B cell (primary cell): ENCODE measurements at regions not wholly inside any gene's neighbourhood (a gene's known extent, or its start where the extent isn't known, plus 50 kb on each side); places are given as distances from the start of the nearest gene placed in this dataset.

Experiments
- ATAC-seq: fragments of 200-7000 bp; cut with Tn5 transposase; one replicate; pipeline ENCODE4 v1.10.0; 2021; ENCODE audit warnings: low read depth, mild to moderate bottlenecking, moderate number of reproducible peaks, moderate library complexity
- CTCF ChIA-PET: fragments of 350-600 bp; sonication (Branson Sonifier 250); formaldehyde crosslinking; loops from one replicate; lab custom pipeline; 2021; ENCODE audit warnings: antibody characterized with exemption, inconsistent platforms; lab: Charles Lee
- POLR2A ChIA-PET: fragments of 350-600 bp; sonication (Branson Sonifier 250); formaldehyde crosslinking; loops from one replicate; lab custom pipeline; 2021; ENCODE audit warnings: antibody characterized with exemption; lab: Charles Lee
- DNase-seq: peaks from one replicate; pipeline ENCODE4 v3.0.0; 2013
- H2AFZ ChIP-seq: 2 replicates; pipeline ENCODE4 v1.6.1; 2012; ENCODE audit warnings: mild to moderate bottlenecking, low read depth, low read length; ENCODE audit not compliant: insufficient read depth, poor library complexity, severe bottlenecking
- H3K27ac ChIP-seq, 2 donors: 1 replicate in 1 of 2; 2 replicates in 1 of 2; pipeline ENCODE4 v1.5.1; 2012 to 2013; ENCODE audit warnings: low read length in 2 of 2, mild to moderate bottlenecking in 2 of 2, moderate library complexity in 1 of 2
- H3K27me3 ChIP-seq, 4 experiments: fragments of 200-600 bp in 1 of 4; sonication (generic) in 1 of 4; replicated peaks in 1 of 4; 1 replicate in 2 of 4; 2 replicates in 2 of 4; pipeline versions ENCODE4 v1.6.1 to v1.7.0; 2013 to 2016; ENCODE audit warnings: low read length in 3 of 4, mild to moderate bottlenecking in 2 of 4, mixed read lengths in 1 of 4, moderate library complexity in 1 of 4; ENCODE audit not compliant: insufficient read depth in 4 of 4, control insufficient read depth in 3 of 4; ENCODE audit errors: control extremely low read depth in 1 of 4
- H3K36me3 ChIP-seq, 2 experiments: replicated peaks in 1 of 2; 1 replicate in 1 of 2; 2 replicates in 1 of 2; pipeline versions ENCODE4 v1.6.1 to v1.7.1; 2013; ENCODE audit warnings: low read length in 1 of 2; ENCODE audit not compliant: insufficient read depth in 2 of 2, control insufficient read depth in 1 of 2; ENCODE audit errors: control extremely low read depth in 1 of 2, extremely low read depth in 1 of 2
- H3K4me1 ChIP-seq, 2 donors: fragments of 200-600 bp in 1 of 2; sonication (generic) in 1 of 2; 1 replicate in 1 of 2; 2 replicates in 1 of 2; pipeline versions ENCODE4 v1.5.1 to v1.6.1; 2013 to 2017; ENCODE audit warnings: low read length in 2 of 2; ENCODE audit not compliant: control insufficient read depth in 2 of 2, insufficient read depth in 2 of 2
- H3K4me2 ChIP-seq: replicated peaks from 2 replicates; pipeline ENCODE3; 2012; ENCODE audit warnings: mild to moderate bottlenecking, low read depth, low read length; ENCODE audit not compliant: poor library complexity, severe bottlenecking
- H3K4me3 ChIP-seq, 5 experiments: fragments of 200-600 bp in 1 of 5; sonication (generic) in 1 of 5; 1 replicate in 3 of 5; 2 replicates in 2 of 5; pipeline versions ENCODE4 v1.5.1 to v1.7.0; 2011 to 2016; ENCODE audit warnings: low read length in 4 of 5, mild to moderate bottlenecking in 4 of 5, low read depth in 2 of 5, control low read depth in 1 of 5, moderate library complexity in 1 of 5; ENCODE audit not compliant: insufficient read depth in 1 of 5; ENCODE audit errors: control extremely low read depth in 1 of 5, extremely low read depth in 1 of 5
- H3K79me2 ChIP-seq: fragments of 200-600 bp; sonication (generic); one replicate; pipeline ENCODE4 v1.6.0; 2016; ENCODE audit warnings: low read length; ENCODE audit not compliant: control insufficient read depth, insufficient read depth
- H3K9ac ChIP-seq: fragments of 200-600 bp; sonication (generic); 2 replicates; pipeline ENCODE4 v1.6.1; 2017; ENCODE audit warnings: mild to moderate bottlenecking, low read length, moderate library complexity
- H3K9me3 ChIP-seq, 3 donors: one replicate each; pipeline versions ENCODE4 v1.6.1 to v1.7.1; 2013; ENCODE audit warnings: low read length in 2 of 3; ENCODE audit not compliant: control insufficient read depth in 2 of 3, insufficient read depth in 1 of 3; ENCODE audit errors: control extremely low read depth in 1 of 3
- H4K20me1 ChIP-seq: 2 replicates; pipeline ENCODE4 v1.6.0; 2012; ENCODE audit warnings: mild to moderate bottlenecking, low read length; ENCODE audit not compliant: insufficient read depth, control insufficient read depth, poor library complexity, severe bottlenecking
- H3K27ac Mint-ChIP-seq: one replicate; pipeline ENCODE4 v1.8.0; 2021; ENCODE audit warnings: mixed read lengths
- H3K27me3 Mint-ChIP-seq: one replicate; pipeline ENCODE4 v1.8.0; 2021; ENCODE audit warnings: mixed read lengths
- H3K4me1 Mint-ChIP-seq: one replicate; pipeline ENCODE4 v1.8.0; 2021; ENCODE audit warnings: mixed read lengths
- H3K4me3 Mint-ChIP-seq: one replicate; pipeline ENCODE4 v1.8.0; 2021; ENCODE audit warnings: mixed read lengths
- H3K9me3 Mint-ChIP-seq: one replicate; pipeline ENCODE4 v1.8.0; 2022; ENCODE audit warnings: mixed read lengths; ENCODE audit not compliant: insufficient read depth
- CTCF ChIP-seq: fragments of 200-600 bp; IDR thresholded peaks from one replicate; pipeline ENCODE4 v1.8.0; 2022; ENCODE audit warnings: antibody characterized with exemption, mild to moderate bottlenecking
- EZH2 ChIP-seq: IDR thresholded peaks from 2 replicates; pipeline ENCODE4 v1.6.1; 2012; ENCODE audit warnings: borderline replicate concordance, low read depth, mild to moderate bottlenecking, moderate library complexity, low read length; ENCODE audit not compliant: insufficient read depth, poor library complexity, severe bottlenecking
- WGBS: methylation state at CpG from one replicate; pipeline ENCODE4 v1.1.5; 2013; ENCODE audit warnings: missing lambda C conversion rate; ENCODE audit not compliant: insufficient coverage; 5-methylcytosine and 5-hydroxymethylcytosine counted together
- intact Hi-C: fragments of 100-400 bp; cut with micrococcal nuclease; formaldehyde crosslinking; loops from one replicate; pipeline ENCODE4 v1.10.0; 2022

- Histone ChIP-seq H3K79me2 (no peaks in the 10 kb centered on the region), H3K4me1 (no peaks in the 10 kb centered on the region), H3K9me3 (peaks cover 1 to 33% (median 18%) of the 10 kb centered on the region in 3 donors), H3K4me3 (no peak overlapping the region), H3K4me2 (no peak overlapping the region), H3K36me3 (no peaks in the 10 kb centered on the region), H3K27ac (no peak overlapping the region), H2AFZ (no peak overlapping the region), H3K27me3 (no peaks in the 10 kb centered on the region), H3K9ac (no peak overlapping the region), H4K20me1 (no peaks in the 10 kb centered on the region)
- no peak for ATAC-seq
- no peak for TF ChIP-seq EZH2
- TF ChIP-seq CTCF: no peak
- no peaks in the 10 kb centered on the region for H3K27me3 Mint-ChIP-seq
- POLR2A ChIA-PET: no interaction called here
- peaks cover 8% of the 10 kb centered on the region for H3K9me3 Mint-ChIP-seq
- intact Hi-C loops: no loop called here
- H3K4me1 Mint-ChIP-seq: no peaks in the 10 kb centered on the region
- 55% methylated on average over 3 of the region's 8 CpGs for WGBS
- CTCF ChIA-PET: no interaction called here
- no peak for DNase-seq
- H3K4me3 Mint-ChIP-seq: no peak overlapping the region
- no peak overlapping the region for H3K27ac Mint-ChIP-seq
These were observed 245.8 kb downstream of the MATN1 start for GRCh38 chr1:30477588-30477987.

GRCh38 chr1:30476911-30477459, 246.4 kb downstream of the MATN1 start:
- H3K27ac Mint-ChIP-seq: no peak overlapping the region
- WGBS: 100% methylated on average over 1 of the region's 8 CpGs
- TF ChIP-seq CTCF: no peak
- no peak for TF ChIP-seq EZH2

More at GRCh38 chr1:30476911-30477459, 246.4 kb downstream of the MATN1 start:
- ATAC-seq: no peak
- no peaks in the 10 kb centered on the region for H3K4me1 Mint-ChIP-seq
- no peak overlapping the region for H3K9ac ChIP-seq
- H2AFZ ChIP-seq: no peak overlapping the region
- no peak overlapping the region for H3K27ac ChIP-seq
- H3K4me3 Mint-ChIP-seq: no peak overlapping the region
- no peaks in the 10 kb centered on the region for H4K20me1 ChIP-seq
- H3K27me3 Mint-ChIP-seq: no peaks in the 10 kb centered on the region
- POLR2A ChIA-PET: no interaction called here
- intact Hi-C loops: no loop called here
- CTCF ChIA-PET: no interaction called here
- H3K4me3 ChIP-seq: no peak overlapping the region
- no peaks in the 10 kb centered on the region for H3K79me2 ChIP-seq
- no peak for DNase-seq
- H3K9me3 ChIP-seq: peaks cover 1 to 27% (median 12%) of the 10 kb centered on the region in 3 donors
- no peaks in the 10 kb centered on the region for H3K36me3 ChIP-seq
- H3K27me3 ChIP-seq: no peaks in the 10 kb centered on the region
- peaks cover 7% of the 10 kb centered on the region for H3K9me3 Mint-ChIP-seq
- H3K4me1 ChIP-seq: no peaks in the 10 kb centered on the region
- no peak overlapping the region for H3K4me2 ChIP-seq
